ENCODE measurements at regions not wholly inside any gene's neighbourhood (a gene's known extent, or its start where the extent isn't known, plus 50 kb on each side); places are given as distances from the start of the nearest gene placed in this dataset.
A peak's percentile ranks its signal among the peaks of the same experiment; 100 is the strongest.

DNA sequence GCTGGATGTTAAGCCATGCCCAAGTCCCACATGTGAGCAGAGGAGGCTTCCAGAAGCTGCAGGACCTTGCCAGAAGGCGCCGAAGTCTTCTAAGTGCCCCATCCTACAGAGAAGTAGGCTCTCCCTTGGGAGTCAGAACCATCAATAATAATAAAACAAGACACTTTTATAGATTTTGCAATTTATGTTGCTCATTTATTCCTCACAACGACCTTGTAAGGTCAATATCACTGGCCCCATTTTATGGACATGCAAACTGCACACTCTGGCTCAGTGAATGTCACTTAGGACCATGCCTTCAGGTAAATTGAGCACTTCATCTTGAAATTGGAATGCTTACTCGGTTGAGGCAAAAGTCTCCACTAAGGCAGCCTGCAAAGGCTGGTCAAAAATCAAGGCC, 170.4 kb downstream of the BCOR start:
- H3K27ac Mint-ChIP-seq, result no peak overlapping the region

DNA sequence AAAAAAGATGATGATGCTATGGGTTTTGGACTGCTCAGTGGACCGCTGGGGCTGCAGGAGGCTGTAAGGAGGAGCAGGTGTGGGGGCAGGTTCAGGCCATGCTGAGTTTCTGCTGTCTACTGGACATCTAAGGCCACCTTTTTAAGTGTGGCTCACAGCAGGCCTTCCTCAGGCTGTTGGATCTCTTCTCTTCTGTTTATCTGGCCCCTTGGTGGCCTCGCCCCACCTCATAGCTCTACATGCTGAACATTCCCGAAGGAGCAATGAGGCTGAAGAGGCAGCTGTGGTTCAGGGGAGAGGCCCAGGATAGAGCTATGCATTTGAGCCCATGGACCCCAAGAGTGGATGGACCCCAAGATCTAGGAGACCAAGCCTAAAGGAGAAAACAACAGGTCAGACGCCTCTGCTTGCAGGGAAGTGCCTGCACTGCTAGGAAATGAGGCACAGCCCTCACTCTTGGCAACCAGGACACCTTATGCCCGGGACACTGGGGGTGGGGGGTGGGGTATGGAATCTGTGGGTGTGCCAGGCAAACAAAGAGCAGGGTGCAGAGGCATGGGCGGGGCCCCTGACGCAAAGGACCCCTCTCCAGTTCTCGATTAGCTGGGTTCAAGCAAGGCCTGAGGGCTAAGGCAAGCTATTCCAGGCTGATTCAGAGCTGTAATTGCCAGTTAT, 168.9 kb downstream of the BCOR start:
- H3K4me3 Mint-ChIP-seq, result no peak overlapping the region
- no peak for ATAC-seq
- H3K4me1 Mint-ChIP-seq, result no peaks in the 10 kb centered on the region
- H3K36me3 Mint-ChIP-seq, result no peaks in the 10 kb centered on the region
- no peak overlapping the region for H3K27ac Mint-ChIP-seq
- no peaks in the 10 kb centered on the region for H3K9me3 Mint-ChIP-seq
- H3K27me3 Mint-ChIP-seq, result no peaks in the 10 kb centered on the region

More for the DNA sequence above, 170.4 kb downstream of the BCOR start:
- Mint-ChIP-seq H3K9me3 (no peaks in the 10 kb centered on the region), H3K27me3 (no peaks in the 10 kb centered on the region), H3K4me3 (no peak overlapping the region), H3K36me3 (no peaks in the 10 kb centered on the region), H3K4me1 (no peaks in the 10 kb centered on the region)
- no peak for ATAC-seq

DNA sequence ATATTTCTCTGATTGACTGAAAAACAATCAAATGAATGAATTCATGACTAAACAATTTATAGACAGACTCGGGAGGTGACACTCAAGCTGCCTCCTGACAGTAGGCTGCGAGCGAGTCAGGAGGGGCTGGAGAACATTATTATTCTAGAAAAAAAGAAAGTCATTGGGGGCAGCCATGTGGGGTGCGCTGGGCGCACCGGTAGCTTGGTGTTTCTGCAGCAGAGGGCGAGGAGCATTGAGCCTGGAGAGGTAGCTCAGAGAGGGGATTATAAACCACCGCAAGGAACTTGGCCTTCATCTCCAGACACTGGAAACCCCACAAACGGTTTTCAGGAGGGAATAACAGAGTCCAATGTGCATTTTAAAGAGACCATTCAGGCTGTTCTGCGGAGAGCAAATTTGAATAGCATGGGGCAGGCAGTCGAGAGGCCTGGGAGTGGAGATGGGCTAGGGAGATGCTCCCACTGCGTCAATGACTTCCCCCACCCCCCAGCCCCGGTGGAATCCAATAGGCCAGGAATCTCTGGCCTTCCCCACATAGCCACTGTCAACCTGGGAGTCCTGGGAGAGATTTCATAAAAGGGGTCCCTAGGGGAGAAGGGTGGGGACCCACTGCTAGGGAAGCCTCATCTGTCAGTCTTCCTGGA, 168.3 kb downstream of the BCOR start:
- Mint-ChIP-seq H3K4me1 (no peaks in the 10 kb centered on the region), H3K36me3 (no peaks in the 10 kb centered on the region), H3K4me3 (no peak overlapping the region), H3K27me3 (no peaks in the 10 kb centered on the region), H3K9me3 (no peaks in the 10 kb centered on the region), H3K27ac (no peak overlapping the region)
- ATAC-seq, result no peak

DNA sequence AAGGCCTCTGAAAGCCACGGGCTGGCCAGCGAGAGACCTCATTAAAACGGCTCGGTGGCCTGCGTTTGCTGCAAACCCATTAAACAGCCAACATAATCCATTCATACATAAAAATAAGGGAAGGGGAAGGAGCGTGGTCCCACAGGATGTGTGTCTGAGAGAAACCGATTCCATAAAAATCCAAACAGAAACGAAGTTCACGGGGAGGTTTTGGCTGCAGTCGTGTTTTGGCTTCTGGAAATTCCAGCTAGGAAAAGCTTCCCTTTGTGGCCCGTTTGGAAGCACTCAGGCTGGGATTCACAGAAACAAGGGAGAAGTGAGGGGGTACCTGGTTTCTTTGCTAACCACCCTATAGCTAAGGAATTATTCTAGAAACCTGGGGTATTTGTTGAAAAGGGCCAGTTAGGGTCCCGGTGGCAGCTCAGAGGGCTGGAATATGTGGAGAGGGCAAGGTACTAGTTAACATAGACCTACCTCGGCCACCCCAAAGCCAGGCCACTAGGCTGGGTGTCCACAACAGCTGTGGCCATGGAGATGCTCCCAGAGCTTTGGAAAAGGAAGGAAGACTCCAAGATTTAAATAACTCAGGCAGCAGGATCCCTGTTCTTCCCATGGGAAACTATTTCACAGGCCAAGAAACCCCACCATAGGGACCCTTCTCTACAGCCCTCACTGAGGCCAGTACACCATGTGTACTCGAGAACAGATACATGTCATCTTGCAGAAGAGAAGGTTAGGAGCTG, 166.8 kb downstream of the BCOR start:
- ATAC-seq, result no peak
- no peaks in the 10 kb centered on the region for H3K4me1 Mint-ChIP-seq
- H3K27me3 Mint-ChIP-seq, result no peaks in the 10 kb centered on the region
- no peak overlapping the region for H3K27ac Mint-ChIP-seq
- H3K36me3 Mint-ChIP-seq, result no peaks in the 10 kb centered on the region
- no peak overlapping the region for H3K4me3 Mint-ChIP-seq
- H3K9me3 Mint-ChIP-seq, result no peaks in the 10 kb centered on the region

DNA sequence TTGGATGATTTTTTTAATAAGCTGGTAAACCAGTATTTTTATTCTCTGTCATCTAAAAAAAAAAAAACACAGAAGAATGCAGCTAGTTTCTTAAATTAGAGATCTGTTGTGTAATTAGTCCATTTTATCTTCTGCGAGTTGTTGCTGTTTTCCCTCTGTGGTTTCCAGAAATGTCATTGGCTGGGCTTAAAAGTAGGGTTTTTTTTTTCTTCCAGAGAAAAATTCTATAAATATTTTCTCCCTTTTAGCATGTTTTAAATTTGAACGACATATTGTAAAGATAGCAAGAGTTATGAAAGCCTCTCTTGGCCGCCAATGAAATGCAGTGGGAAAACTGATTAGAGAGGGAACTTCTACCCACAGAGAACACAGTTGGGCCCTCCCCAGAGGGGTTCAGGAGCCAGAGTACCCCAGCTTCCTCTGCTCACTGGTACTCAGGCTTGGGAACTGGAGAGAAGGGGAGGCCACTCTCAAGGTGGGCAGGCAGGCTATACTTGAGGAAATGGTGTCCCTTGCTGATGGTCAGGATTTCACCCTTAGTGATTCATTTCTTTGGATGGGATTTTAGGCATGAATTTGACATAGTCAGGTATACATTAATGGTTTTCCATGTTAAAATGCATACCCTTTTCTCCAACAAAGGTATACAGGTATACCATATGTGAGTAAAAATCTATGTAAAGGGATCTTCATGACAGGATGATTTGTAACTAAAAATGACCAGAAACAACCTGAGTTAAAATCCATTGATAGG, 166.1 kb downstream of the BCOR start:
- Mint-ChIP-seq H3K4me1 (no peaks in the 10 kb centered on the region), H3K9me3 (no peaks in the 10 kb centered on the region), H3K36me3 (no peaks in the 10 kb centered on the region), H3K27ac (no peak overlapping the region), H3K4me3 (no peak overlapping the region), H3K27me3 (no peaks in the 10 kb centered on the region)
- ATAC-seq, result no peak

DNA sequence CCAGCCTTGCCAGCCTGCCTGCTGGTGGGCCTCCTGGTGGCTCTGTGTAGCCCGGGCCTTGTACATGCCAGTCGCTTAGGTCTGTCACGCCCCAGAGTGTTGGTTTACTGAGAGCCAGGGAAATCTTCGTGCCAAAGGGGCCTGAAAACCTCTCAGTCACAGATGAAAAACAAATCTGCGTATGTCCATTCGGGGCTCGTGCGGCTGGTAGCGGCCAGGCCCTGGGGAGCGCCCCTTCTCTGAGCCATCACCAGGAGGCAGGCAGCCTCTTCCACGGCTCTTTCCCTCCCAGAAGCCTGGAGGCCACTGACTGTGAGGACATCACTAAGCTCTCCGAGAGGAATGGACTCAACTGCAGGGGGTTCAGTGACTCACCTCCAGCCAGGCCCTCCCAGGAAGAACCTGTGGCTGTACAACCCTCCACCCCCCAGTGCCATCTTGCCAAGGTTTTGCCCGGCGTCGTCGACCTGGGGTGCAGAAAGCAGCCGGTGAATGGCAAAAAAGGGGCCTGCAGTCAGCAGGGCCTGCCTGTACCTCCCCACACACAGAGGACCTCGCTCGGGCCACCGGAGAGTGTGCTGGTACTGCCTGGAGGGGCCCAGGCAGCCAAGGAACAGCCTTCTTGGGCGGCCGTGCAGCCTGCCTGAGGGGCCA, 162.2 kb downstream of the BCOR start:
- H3K36me3 Mint-ChIP-seq, result no peaks in the 10 kb centered on the region
- H3K27me3 Mint-ChIP-seq, result no peaks in the 10 kb centered on the region
- H3K4me3 Mint-ChIP-seq, result no peak overlapping the region
- H3K27ac Mint-ChIP-seq, result no peak overlapping the region
- no peaks in the 10 kb centered on the region for H3K9me3 Mint-ChIP-seq
- H3K4me1 Mint-ChIP-seq, result peaks cover 6% of the 10 kb centered on the region
- no peak for ATAC-seq

DNA sequence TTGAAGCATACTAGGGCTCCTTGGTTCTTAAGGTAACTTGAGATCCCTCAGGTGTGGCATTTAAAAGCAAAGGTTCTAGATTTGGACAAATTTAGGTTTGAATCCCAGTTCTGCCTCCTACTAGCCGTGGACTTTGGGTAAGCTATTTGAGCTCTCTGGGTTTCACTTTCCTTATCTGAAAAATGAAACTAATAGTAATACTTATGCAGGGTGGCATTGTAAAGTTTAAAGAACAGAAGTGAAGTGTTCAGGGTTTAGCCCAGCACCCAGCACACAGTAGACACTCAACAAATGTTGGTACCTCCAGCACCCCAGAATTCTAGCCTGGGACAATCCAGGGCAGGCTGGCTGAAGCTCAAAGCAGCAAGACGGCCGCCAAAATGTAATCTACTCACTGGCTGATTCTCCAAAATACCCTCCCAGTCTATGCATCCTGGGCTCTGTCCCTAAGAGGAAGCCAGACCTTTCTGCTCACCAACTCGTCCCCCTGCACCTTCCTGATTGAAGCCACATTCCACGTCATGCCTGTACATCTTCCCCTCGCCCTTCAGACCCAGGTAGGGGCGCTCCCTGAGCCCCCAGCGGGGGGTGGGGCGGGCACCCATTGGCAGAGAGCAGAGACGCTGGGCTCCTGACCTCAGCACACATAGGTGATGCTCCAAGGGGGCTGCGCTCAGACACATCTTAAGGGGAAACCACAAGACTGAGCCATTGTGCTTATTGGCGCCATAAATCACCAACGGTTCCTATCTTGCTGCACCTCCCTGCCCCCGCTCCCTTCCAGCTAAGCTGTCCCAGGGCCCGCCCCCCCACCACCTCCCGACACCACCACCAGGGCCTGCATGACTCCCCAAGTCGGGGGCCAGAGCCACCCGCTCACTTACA, 160.6 kb downstream of the BCOR start:
- Mint-ChIP-seq H3K4me1 (peaks cover 6% of the 10 kb centered on the region), H3K4me3 (peak overlapping the region; percentile 43), H3K27me3 (peaks cover 7% of the 10 kb centered on the region), H3K27ac (peak overlapping the region; percentile 82), H3K9me3 (no peaks in the 10 kb centered on the region), H3K36me3 (no peaks in the 10 kb centered on the region)
- ATAC-seq, result peak; percentile 54

DNA sequence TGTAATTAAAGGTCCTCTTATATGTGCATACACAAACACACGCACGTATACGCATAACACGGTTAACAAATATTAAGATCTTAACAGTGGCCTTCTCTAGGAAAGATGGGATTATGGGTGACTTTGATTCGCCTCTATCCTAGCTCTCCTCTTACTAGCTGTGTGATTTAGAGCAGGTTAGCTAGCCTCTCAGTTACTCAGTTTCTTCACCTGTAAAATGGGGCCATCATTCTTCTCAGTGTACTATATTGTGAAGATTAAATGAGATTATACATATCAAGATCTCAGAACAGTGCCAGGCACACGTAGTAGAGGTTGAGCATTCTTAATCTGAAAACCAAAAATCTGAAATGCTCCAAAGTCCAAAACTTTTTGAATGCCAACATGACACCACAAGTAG, 159.3 kb downstream of the BCOR start:
- Mint-ChIP-seq H3K9me3 (peaks cover 3% of the 10 kb centered on the region), H3K4me3 (no peak overlapping the region), H3K27me3 (peaks cover 18% of the 10 kb centered on the region)

DNA sequence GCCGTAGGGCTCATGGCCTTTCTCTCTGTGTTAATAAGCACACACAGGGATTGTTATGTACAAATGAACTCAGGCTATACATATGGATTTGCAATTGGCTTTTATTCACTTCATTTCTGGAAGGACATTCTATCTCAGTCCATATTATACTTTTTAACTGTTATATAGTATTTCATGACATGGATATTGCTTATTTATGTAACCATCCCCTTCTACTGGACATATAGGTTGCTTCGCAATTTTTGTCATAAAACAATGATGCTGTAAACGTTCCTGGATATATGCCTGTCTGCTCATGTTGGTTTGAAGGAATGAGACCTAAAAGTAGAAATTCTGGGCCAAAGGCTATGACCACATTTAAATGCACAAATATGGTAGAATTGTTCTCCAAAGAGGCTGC, 158.1 kb downstream of the BCOR start:
- no peak for ATAC-seq
- Mint-ChIP-seq H3K36me3 (peaks cover 5% of the 10 kb centered on the region), H3K27ac (no peak overlapping the region), H3K4me1 (peaks cover 6% of the 10 kb centered on the region), H3K9me3 (peaks cover 3% of the 10 kb centered on the region), H3K4me3 (no peak overlapping the region), H3K27me3 (peaks cover 26% of the 10 kb centered on the region)

More for the DNA sequence above, 159.3 kb downstream of the BCOR start:
- no peak for ATAC-seq
- Mint-ChIP-seq H3K36me3 (peaks cover 5% of the 10 kb centered on the region), H3K4me1 (peaks cover 6% of the 10 kb centered on the region), H3K27ac (no peak overlapping the region)

DNA sequence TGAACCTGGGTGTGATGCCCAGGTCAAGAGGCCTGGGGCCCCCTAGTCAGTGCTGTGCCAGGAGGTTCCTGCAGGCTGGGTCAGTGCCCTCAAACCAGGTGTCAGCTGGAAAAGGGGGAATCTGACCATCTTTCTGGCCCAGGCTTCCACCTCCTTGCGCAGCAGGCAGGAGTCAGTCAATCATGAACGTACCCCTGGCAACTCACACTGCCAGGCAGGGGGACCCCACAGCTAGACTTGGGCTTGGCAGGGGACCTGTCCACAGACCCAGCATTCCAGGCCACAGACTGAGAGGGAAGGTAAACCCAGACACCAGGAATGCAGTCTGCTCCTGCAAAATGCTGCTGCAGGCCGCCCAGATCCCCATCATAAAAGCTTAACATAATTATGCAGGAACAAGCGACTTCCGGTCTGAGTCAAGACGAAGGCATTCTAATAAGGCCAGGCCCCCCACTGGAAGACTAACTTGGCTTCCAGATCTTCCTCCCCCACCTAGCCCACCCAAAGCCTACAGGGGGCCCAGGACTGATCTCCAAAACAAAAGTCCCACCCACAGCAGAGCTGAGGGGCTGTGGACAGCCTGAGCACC, 156.3 kb downstream of the BCOR start:
- H3K36me3 Mint-ChIP-seq, result peaks cover 5% of the 10 kb centered on the region
- peaks cover 26% of the 10 kb centered on the region for H3K27me3 Mint-ChIP-seq
- peaks cover 3% of the 10 kb centered on the region for H3K9me3 Mint-ChIP-seq
- no peak overlapping the region for H3K27ac Mint-ChIP-seq
- no peak overlapping the region for H3K4me3 Mint-ChIP-seq
- H3K4me1 Mint-ChIP-seq, result peaks cover 6% of the 10 kb centered on the region
- ATAC-seq, result no peak

DNA sequence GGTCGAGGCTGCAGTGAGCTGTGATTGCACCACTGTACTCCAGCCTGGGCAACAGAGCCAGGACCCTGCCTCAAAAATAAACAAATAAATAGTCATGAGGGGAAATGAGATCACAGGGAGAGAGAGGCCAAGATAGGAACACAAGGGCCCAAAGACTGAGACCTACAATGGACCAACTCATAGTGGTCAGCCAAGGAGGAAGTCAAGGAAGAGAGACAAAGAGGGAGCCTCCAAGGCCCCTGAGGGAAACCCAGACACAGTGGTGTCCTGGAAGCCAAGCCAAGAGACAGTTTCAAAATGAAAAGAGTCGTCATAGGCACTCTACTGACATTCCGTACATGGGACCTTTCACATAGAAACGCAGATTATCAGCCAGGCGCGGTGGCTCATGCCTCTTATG, 153.3 kb downstream of the BCOR start:
- Mint-ChIP-seq H3K27me3 (peaks cover 26% of the 10 kb centered on the region), H3K9me3 (peaks cover 3% of the 10 kb centered on the region), H3K4me1 (peaks cover 2% of the 10 kb centered on the region), H3K4me3 (no peak overlapping the region), H3K27ac (no peak overlapping the region), H3K36me3 (peaks cover 5% of the 10 kb centered on the region)
- ATAC-seq, result no peak

DNA sequence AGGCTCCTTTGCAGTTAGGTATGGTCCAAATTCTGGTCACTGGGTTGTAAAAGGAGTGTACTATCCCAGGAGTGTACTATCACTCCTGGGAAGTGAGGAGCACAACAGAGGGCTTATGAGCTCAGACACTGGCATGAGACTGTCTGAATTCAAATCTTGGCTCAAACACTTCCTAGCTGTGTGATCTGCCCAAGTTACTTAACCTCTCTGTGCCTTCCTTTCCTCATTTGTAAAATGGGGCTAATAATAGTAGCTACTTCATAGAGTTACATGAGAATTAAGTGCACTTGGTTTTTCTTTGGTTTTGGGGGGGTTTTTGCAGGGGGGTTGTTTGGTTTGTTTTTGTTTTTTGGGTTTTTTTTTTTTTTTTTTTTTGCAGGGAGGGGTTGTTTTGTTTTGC, 152.0 kb downstream of the BCOR start:
- ATAC-seq, result no peak
- H3K36me3 Mint-ChIP-seq, result peaks cover 5% of the 10 kb centered on the region
- H3K4me1 Mint-ChIP-seq, result peaks cover 7% of the 10 kb centered on the region
- H3K4me3 Mint-ChIP-seq, result no peak overlapping the region
- H3K27ac Mint-ChIP-seq, result no peak overlapping the region
- H3K9me3 Mint-ChIP-seq, result peaks cover 3% of the 10 kb centered on the region
- H3K27me3 Mint-ChIP-seq, result peaks cover 26% of the 10 kb centered on the region

DNA sequence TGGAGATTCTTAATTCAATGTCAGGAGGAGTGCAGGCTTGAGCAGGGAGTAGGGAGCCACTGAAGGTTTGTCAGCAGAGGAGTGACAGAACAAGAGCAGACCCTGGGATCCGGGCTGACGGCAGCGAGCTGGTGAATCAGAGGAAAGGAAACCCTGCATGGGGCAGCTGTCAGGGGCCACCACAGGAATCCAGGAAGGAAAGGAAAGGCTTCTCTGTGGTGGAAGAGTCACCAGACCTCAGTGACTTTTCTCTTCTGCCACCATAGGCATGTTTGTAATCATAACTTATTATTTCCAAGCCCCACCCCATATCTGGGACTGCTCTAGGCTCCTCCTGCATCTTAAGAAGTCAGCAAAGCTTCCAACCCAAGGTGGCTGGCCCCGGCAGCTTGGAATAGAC, 150.9 kb downstream of the BCOR start:
- H3K4me1 Mint-ChIP-seq, result peaks cover 7% of the 10 kb centered on the region
- ATAC-seq, result no peak

DNA sequence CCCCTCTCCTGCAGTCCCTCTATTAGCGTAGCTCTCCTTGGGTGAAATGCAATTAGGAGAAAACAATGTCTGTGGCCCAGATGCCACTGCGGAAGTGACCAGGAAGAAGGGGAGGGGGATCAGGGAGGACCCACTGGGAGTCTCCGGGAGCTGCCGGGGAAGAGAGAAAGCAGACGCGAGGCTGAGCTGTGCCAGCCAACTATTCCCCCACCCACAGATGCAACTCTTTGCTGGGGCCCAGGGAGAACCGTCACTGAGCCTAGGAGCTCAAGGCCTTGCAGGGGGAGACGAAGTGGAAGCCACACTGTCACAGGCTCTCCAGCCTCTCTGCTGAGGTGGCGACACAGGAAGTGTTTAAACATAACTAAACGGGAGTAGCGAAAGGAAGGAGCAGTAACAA, 149.2 kb downstream of the BCOR start:
- Mint-ChIP-seq H3K36me3 (no peaks in the 10 kb centered on the region), H3K27me3 (peaks cover 7% of the 10 kb centered on the region), H3K4me1 (peaks cover 7% of the 10 kb centered on the region), H3K4me3 (no peak overlapping the region), H3K27ac (no peak overlapping the region), H3K9me3 (no peaks in the 10 kb centered on the region)
- no peak for ATAC-seq

More for the DNA sequence above, 150.9 kb downstream of the BCOR start:
- no peak overlapping the region for H3K27ac Mint-ChIP-seq
- H3K9me3 Mint-ChIP-seq, result peaks cover 3% of the 10 kb centered on the region
- peaks cover 22% of the 10 kb centered on the region for H3K27me3 Mint-ChIP-seq
- no peak overlapping the region for H3K4me3 Mint-ChIP-seq
- H3K36me3 Mint-ChIP-seq, result peaks cover 5% of the 10 kb centered on the region

Measured in stimulated activated memory B cell treated with anti-CD40 and anti-IgM and Interleukin-4, amounts not matched to agents 10 μg/mL and 1 μg/mL and 100 μg/mL, for 72 hours (primary cell).